Suprapubic skin (tissue), 4 donors: ENCODE measurements at regions not wholly inside any gene's neighbourhood (a gene's known extent, or its start where the extent isn't known, plus 50 kb on each side); places are given as distances from the start of the nearest gene placed in this dataset.

Experiments
- DNase-seq, 2 donors: peaks; one replicate each; pipeline ENCODE4 v3.0.0-alpha.2; 2019; ENCODE audit warnings: low spot score in 2 of 2
- H3K27ac ChIP-seq: fragments of 200-600 bp; sonication (generic); one replicate; pipeline ENCODE4 v1.5.1; 2019
- H3K27me3 ChIP-seq: fragments of 200-600 bp; sonication (generic); one replicate; pipeline ENCODE4 v1.5.1; 2019
- H3K36me3 ChIP-seq: fragments of 200-600 bp; sonication (generic); one replicate; pipeline ENCODE4 v1.5.1; 2019
- H3K4me1 ChIP-seq: fragments of 200-600 bp; sonication (generic); one replicate; pipeline ENCODE4 v1.5.1; 2019
- H3K4me3 ChIP-seq: fragments of 200-600 bp; sonication (generic); one replicate; pipeline ENCODE4 v1.5.1; 2019; ENCODE audit warnings: mild to moderate bottlenecking
- H3K9me3 ChIP-seq: fragments of 200-600 bp; sonication (generic); one replicate; pipeline ENCODE4 v1.5.1; 2019
- EP300 ChIP-seq: sonication (generic); formaldehyde crosslinking; IDR thresholded peaks from one replicate; pipeline ENCODE4 v1.6.1; 2017; ENCODE audit warnings: antibody characterized with exemption
- POLR2A ChIP-seq, 2 donors: fragments of 450-650 bp; IDR thresholded peaks; one replicate each; pipeline ENCODE4 v1.6.1; 2017; ENCODE audit warnings: antibody characterized with exemption in 2 of 2, mild to moderate bottlenecking in 2 of 2, moderate library complexity in 2 of 2
- POLR2AphosphoS5 ChIP-seq, 3 donors: sonication (generic); formaldehyde crosslinking; IDR thresholded peaks; one replicate each; pipeline ENCODE4 v1.6.1; 2017; ENCODE audit warnings: antibody characterized with exemption in 3 of 3
- WGBS: methylation state at CpG from one replicate; pipeline ENCODE4 v1.1.5; 2018; 5-methylcytosine and 5-hydroxymethylcytosine counted together
- TF ChIP-seq, protein P1 (sequence below), 2 donors: fragments of 200-600 bp in 1 of 2; fragments of 450-650 bp in 1 of 2; sonication (generic) in 1 of 2; IDR thresholded peaks; one replicate each; pipeline ENCODE4 v1.5.1; 2016 to 2019; ENCODE audit warnings: antibody characterized with exemption in 2 of 2, mild to moderate bottlenecking in 1 of 2, moderate library complexity in 1 of 2

DNA sequence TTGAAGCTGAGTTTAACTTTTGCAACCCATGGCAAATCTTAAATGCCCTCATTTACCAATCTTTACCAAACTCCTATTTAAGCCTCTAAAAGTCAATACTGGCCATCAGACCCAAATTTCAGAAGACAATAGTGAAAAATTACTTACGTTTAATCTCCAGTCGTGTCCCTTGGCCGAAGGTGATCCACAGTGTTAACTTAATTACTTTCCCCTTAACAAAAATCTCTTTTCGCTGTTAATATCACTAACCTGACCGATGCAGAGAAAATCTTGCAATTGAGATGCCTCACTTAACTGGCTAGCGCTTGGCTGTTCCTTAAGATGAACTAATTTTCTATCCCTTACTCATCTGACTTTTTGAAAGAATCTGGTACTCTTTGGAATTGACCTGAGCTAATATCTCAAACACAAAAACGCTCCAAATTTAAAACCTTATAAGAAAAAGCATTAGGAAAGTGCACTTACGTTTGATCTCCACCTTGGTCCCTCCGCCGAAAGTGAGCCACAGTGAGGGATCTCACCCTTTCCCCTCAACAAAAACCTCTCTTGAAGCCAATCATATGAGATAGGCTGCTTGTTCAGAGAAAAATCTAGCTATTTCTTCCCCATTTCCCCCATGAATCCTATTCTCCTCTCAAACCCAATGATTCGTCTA is 169.1 kb downstream of the RPIA start:
- 89% methylated on average over 11 of the region's 11 CpGs for WGBS
- H3K36me3 ChIP-seq, result no peaks in the 10 kb centered on the region
- no peaks in the 10 kb centered on the region for H3K27me3 ChIP-seq
- no peak for TF ChIP-seq EP300
- TF ChIP-seq, protein P1, sequence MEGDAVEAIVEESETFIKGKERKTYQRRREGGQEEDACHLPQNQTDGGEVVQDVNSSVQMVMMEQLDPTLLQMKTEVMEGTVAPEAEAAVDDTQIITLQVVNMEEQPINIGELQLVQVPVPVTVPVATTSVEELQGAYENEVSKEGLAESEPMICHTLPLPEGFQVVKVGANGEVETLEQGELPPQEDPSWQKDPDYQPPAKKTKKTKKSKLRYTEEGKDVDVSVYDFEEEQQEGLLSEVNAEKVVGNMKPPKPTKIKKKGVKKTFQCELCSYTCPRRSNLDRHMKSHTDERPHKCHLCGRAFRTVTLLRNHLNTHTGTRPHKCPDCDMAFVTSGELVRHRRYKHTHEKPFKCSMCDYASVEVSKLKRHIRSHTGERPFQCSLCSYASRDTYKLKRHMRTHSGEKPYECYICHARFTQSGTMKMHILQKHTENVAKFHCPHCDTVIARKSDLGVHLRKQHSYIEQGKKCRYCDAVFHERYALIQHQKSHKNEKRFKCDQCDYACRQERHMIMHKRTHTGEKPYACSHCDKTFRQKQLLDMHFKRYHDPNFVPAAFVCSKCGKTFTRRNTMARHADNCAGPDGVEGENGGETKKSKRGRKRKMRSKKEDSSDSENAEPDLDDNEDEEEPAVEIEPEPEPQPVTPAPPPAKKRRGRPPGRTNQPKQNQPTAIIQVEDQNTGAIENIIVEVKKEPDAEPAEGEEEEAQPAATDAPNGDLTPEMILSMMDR (IDR thresholded peaks at IDR 0.05), result no peak
- no peak for TF ChIP-seq POLR2AphosphoS5 (IDR thresholded peaks at IDR 0.05)
- TF ChIP-seq POLR2A (IDR thresholded peaks at IDR 0.05), result no peak
- no peaks in the 10 kb centered on the region for H3K4me1 ChIP-seq
- no peak overlapping the region for H3K4me3 ChIP-seq
- DNase-seq, result no peak
- no peak overlapping the region for H3K27ac ChIP-seq
- H3K9me3 ChIP-seq, result no peaks in the 10 kb centered on the region

DNA sequence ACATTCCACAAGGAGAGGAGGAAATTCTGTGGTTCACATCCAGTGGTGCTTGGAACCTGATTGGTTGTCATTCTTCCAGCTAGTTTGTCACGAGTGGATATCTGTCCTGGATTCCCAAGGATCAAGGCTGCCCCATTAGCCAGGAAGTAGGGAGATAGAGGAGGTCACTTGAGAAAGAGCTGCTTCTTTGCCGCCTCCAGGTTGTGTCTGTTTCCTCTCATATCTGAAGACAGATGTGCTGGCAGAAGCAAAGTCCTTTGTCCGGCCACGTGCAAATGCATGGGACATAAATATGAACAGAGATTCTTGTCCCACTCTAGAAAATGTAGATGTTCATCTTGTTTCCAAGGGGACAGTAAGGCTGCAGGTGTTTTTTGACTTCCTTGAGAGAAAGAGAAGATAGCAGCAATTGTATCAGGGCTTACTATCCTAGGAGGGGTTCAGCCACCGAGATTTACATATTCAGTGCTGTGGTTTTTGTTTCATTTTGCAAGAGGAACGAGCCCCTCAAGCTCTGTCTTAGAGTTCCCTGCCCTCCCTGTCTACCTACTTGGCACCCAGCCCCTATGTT is 174.4 kb downstream of the RPIA start:
- Histone ChIP-seq H3K36me3 (no peaks in the 10 kb centered on the region), H3K4me1 (no peaks in the 10 kb centered on the region), H3K9me3 (no peaks in the 10 kb centered on the region), H3K27me3 (no peaks in the 10 kb centered on the region), H3K27ac (no peak overlapping the region), H3K4me3 (no peak overlapping the region)
- DNase-seq, result no peak
- WGBS, result 37% methylated on average over 6 of the region's 6 CpGs
- TF ChIP-seq, protein P1 (IDR thresholded peaks at IDR 0.05), result no peak
- no peak for TF ChIP-seq POLR2A (IDR thresholded peaks at IDR 0.05)
- TF ChIP-seq EP300, result no peak
- TF ChIP-seq POLR2AphosphoS5 (IDR thresholded peaks at IDR 0.05), result no peak

DNA sequence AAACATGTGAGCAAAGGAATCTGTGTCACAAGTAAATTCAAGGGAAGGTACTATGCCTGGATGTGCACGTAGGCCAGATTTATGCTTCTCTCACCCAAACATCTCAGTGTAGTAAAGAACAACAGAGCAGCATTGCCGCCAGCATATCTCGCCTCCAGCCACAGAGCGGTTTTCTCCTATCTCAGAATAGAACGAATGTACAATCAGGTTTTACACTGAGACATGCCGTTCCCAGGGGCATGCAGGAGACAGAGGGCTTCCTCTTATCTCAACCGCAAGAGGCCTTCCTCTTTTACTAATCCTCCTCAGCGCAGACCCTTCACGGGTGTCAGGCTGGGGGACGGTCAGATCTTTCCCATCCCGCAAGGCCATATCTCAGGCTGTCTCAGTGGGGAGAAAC is 175.3 kb downstream of the RPIA start:
- no peaks in the 10 kb centered on the region for H3K36me3 ChIP-seq
- no peak overlapping the region for H3K27ac ChIP-seq
- DNase-seq, result no peak
- 66% methylated on average over 11 of the region's 11 CpGs for WGBS
- no peak overlapping the region for H3K4me3 ChIP-seq
- H3K27me3 ChIP-seq, result no peaks in the 10 kb centered on the region
- no peaks in the 10 kb centered on the region for H3K4me1 ChIP-seq
- no peaks in the 10 kb centered on the region for H3K9me3 ChIP-seq
- TF ChIP-seq EP300 (no peak), POLR2A (IDR thresholded peaks at IDR 0.05) (no peak), POLR2AphosphoS5 (IDR thresholded peaks at IDR 0.05) (no peak)
- TF ChIP-seq, protein P1 (IDR thresholded peaks at IDR 0.05), result no peak

DNA sequence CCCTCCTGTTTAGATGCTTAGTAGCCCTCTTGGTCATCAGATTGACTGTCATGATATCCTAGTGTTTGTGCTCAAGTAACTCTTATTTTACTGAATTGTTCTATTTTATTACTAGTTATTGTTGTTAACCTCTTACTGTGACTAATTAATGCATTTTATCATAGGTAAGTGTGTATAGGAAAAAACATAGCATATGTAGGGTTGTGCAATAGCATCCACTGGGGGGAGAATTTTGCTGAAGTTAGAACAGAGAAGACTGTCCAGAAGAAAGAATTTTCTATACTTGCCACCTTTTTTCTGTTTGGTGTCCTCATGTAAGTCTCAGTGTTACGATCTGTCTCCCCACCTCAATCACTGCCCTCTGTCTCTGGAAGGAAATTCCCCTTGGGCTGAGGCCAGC is 177.4 kb downstream of the RPIA start:
- H3K27ac ChIP-seq, result no peak overlapping the region
- H3K27me3 ChIP-seq, result peaks cover 7% of the 10 kb centered on the region
- no peak for DNase-seq
- H3K9me3 ChIP-seq, result no peaks in the 10 kb centered on the region
- WGBS, result 73% methylated on average over 1 of the region's 1 CpG
- H3K4me1 ChIP-seq, result no peaks in the 10 kb centered on the region
- H3K36me3 ChIP-seq, result no peaks in the 10 kb centered on the region
- H3K4me3 ChIP-seq, result no peak overlapping the region
- no peak for TF ChIP-seq POLR2AphosphoS5 (IDR thresholded peaks at IDR 0.05)
- TF ChIP-seq POLR2A (IDR thresholded peaks at IDR 0.05), result no peak
- TF ChIP-seq, protein P1 (IDR thresholded peaks at IDR 0.05), result no peak
- no peak for TF ChIP-seq EP300

DNA sequence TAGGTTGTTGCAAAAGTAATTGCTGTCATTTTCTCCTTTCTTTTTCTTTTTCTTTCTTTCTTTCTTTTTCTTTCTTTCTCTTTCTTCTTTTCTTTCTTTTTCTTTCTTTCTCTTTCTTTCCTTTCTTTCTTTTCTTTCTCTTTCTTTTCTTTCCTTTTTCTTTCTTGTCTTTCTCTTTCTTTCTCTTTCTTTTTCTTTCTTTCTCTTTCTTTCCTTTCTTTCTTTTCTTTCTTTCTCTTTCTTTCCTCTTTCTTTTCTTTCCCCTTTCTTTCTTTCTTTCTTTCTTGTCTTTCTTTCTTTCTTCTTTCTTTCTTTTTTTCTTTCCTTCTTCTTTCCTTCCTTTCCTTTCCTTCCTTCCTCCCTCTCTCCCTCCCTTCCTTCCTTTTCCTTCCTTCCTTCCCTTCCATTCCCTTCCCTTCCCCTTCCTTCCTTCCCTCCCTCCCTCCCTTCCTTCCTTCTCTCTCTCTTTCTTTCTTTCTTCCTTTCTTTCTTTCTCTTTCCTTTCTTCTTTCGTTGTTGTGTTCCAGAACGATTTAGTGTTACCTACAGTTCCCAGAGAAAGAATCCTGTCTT is 178.9 kb downstream of the RPIA start:
- Histone ChIP-seq H3K4me1 (no peaks in the 10 kb centered on the region), H3K4me3 (no peak overlapping the region), H3K27ac (no peak overlapping the region), H3K36me3 (no peaks in the 10 kb centered on the region), H3K27me3 (peaks cover 7% of the 10 kb centered on the region), H3K9me3 (no peaks in the 10 kb centered on the region)
- no peak for DNase-seq
- no peak for TF ChIP-seq EP300
- TF ChIP-seq, protein P1 (IDR thresholded peaks at IDR 0.05), result no peak
- TF ChIP-seq POLR2A (IDR thresholded peaks at IDR 0.05), result no peak
- TF ChIP-seq POLR2AphosphoS5 (IDR thresholded peaks at IDR 0.05), result no peak
- 54% methylated on average over 2 of the region's 2 CpGs for WGBS
